ENCODE measurements at regions not wholly inside any gene's neighbourhood (a gene's known extent, or its start where the extent isn't known, plus 50 kb on each side); places are given as distances from the start of the nearest gene placed in this dataset.

GRCh38 chr5:44711901-44712300 lies 96.8 kb upstream of the MRPS30 start:
- TF ChIP-seq, protein P1, sequence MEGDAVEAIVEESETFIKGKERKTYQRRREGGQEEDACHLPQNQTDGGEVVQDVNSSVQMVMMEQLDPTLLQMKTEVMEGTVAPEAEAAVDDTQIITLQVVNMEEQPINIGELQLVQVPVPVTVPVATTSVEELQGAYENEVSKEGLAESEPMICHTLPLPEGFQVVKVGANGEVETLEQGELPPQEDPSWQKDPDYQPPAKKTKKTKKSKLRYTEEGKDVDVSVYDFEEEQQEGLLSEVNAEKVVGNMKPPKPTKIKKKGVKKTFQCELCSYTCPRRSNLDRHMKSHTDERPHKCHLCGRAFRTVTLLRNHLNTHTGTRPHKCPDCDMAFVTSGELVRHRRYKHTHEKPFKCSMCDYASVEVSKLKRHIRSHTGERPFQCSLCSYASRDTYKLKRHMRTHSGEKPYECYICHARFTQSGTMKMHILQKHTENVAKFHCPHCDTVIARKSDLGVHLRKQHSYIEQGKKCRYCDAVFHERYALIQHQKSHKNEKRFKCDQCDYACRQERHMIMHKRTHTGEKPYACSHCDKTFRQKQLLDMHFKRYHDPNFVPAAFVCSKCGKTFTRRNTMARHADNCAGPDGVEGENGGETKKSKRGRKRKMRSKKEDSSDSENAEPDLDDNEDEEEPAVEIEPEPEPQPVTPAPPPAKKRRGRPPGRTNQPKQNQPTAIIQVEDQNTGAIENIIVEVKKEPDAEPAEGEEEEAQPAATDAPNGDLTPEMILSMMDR (IDR thresholded peaks at IDR 0.05; ENCODE audit: low read depth, low read length, poor library complexity, severe bottlenecking), result no peak
- TF ChIP-seq EZH2phosphoT487 (IDR thresholded peaks at IDR 0.05; ENCODE audit: borderline replicate concordance, low read length), result no peak

Data from DOHH2 (cell line).